ENCODE measurements at regions not wholly inside any gene's neighbourhood (a gene's known extent, or its start where the extent isn't known, plus 50 kb on each side); places are given as distances from the start of the nearest gene placed in this dataset.

DNA sequence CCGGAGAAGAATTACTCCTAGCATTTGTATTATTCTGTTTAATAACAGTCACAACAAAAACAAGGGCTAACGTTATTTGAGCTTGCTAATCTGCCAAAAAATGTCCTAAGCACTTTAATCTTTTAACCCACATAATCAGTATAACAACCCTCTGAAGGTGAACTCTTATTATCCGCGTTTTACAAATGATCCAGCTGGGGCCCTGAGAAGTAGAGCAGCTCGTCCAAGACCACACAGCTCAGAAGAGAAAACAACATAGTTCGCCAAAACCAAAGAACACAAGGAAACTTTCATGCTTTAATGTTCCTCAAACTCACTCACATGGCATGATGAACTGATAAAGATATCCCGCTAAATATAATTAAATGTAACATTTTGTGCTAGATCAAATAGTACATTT is 159.7 kb upstream of the ZNF236 start:
- H3K4me3 ChIP-seq (ENCODE audit: low read depth, low read length), result no peak overlapping the region
- no peak for TF ChIP-seq CTCF (IDR thresholded peaks at IDR 0.05; ENCODE audit: insufficient read depth, low read length, missing control alignments)
- DNase-seq (ENCODE audit: low read depth, low spot score), result no peak
- CTCF ChIA-PET, result no interaction called here
- POLR2A ChIA-PET, result no interaction called here

- ChIA-PET POLR2A (interaction anchor here (0.6 kb wide), 1 partner anchor 9 kb away, joined by 4 read pairs; no protein-coding TSS in a partner anchor), CTCF (interaction anchor here (1.2 kb wide), 1 partner anchor 49 kb away, joined by 3 read pairs; no protein-coding TSS in a partner anchor)
- no peak for DNase-seq (ENCODE audit: low read depth, low spot score)
- TF ChIP-seq CTCF (IDR thresholded peaks at IDR 0.05; ENCODE audit: insufficient read depth, low read length, missing control alignments), result no peak
- H3K4me3 ChIP-seq (ENCODE audit: low read depth, low read length), result no peak overlapping the region
Observed at GRCh38 chr18:76660571-76661192, 161.7 kb upstream of the ZNF236 start.

GRCh38 chr18:76658627-76659026 is 163.6 kb upstream of the ZNF516 start:
- CTCF ChIA-PET, result interaction anchor here (1.2 to 2.2 kb wide), 4 partner anchors 9 to 39 kb away, joined by 3 to 7 read pairs (median 4); no protein-coding TSS in a partner anchor
- no peak for DNase-seq (ENCODE audit: low read depth, low spot score)
- TF ChIP-seq CTCF (IDR thresholded peaks at IDR 0.05; ENCODE audit: insufficient read depth, low read length, missing control alignments), result no peak

DNA sequence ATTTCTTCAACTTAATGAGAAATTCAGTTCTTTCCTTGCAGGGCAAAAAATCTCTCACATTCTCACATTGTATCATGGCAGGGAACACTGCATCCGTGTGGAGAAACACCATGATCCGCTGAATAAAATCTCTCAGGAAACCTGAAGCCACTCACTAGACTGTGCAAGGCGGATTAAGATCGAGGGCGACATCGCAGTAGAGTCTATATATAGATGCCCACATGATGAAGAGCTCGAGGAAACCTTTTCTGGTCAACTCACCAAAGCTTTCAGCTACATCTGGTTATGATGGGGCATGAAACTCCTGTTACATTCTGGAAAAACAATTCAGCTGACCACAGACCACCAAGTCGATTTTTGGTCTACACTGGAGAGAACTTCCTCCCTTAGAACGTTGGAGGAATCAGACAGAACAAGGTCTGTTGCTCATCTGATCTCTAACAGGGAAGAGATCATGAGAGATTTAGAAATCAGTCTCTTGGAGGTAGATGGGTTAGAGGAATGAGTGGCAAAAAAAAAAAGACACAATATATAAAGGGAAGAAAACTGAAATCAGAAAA is 162.9 kb upstream of the ZNF516 start:
- ChIA-PET CTCF (interaction anchor here (1.0 to 2.2 kb wide), 4 partner anchors 10 to 38 kb away, joined by 3 to 7 read pairs (median 4); no protein-coding TSS in a partner anchor), POLR2A (no interaction called here)
- no peak for DNase-seq (ENCODE audit: low read depth, low spot score)
- H3K4me3 ChIP-seq (ENCODE audit: low read depth, low read length), result no peak overlapping the region
- TF ChIP-seq CTCF (IDR thresholded peaks at IDR 0.05; ENCODE audit: insufficient read depth, low read length, missing control alignments), result no peak

More at GRCh38 chr18:76658627-76659026, 163.6 kb upstream of the ZNF516 start:
- POLR2A ChIA-PET, result no interaction called here
- H3K4me3 ChIP-seq (ENCODE audit: low read depth, low read length), result no peak overlapping the region

- TF ChIP-seq CTCF (IDR thresholded peaks at IDR 0.05; ENCODE audit: insufficient read depth, low read length, missing control alignments), result no peak
- DNase-seq (ENCODE audit: low read depth, low spot score), result no peak
- ChIA-PET POLR2A (no interaction called here), CTCF (interaction anchor here (0.7 to 2.2 kb wide), 6 partner anchors 10 to 258 kb away, joined by 3 to 7 read pairs (median 4); no protein-coding TSS in a partner anchor)
- H3K4me3 ChIP-seq (ENCODE audit: low read depth, low read length), result no peak overlapping the region
Observed at GRCh38 chr18:76656925-76657827, 162.1 kb upstream of the ZNF516 start.

DNA sequence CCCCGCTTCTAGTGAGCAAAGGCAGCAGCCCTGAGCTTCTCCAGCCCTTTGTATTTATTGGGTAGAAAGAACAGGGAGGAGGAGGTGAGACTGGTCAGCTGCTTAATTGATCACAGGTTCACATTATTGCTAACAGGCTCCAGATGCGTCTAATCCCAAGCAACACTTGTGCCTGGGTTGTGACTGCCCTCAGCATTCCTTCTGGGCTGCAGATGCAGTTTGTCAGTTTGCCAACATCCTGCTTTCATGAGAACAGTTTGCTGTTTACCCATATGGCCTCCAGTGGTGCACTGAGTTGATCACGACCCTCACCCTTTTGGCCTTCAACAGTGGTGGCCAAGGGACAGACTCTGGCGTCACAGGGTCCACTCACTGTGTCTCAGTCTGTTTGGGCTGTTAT is 159.5 kb upstream of the ZNF516 start:
- H3K4me3 ChIP-seq (ENCODE audit: low read depth, low read length), result no peak overlapping the region
- POLR2A ChIA-PET, result no interaction called here
- CTCF ChIA-PET, result no interaction called here
- no peak for TF ChIP-seq CTCF (IDR thresholded peaks at IDR 0.05; ENCODE audit: insufficient read depth, low read length, missing control alignments)
- DNase-seq (ENCODE audit: low read depth, low spot score), result no peak

All from AG04449 (cell line).